NB4 (cell line): ENCODE measurements at regions not wholly inside any gene's neighbourhood (a gene's known extent, or its start where the extent isn't known, plus 50 kb on each side); places are given as distances from the start of the nearest gene placed in this dataset.

ENCODE experiments used
- DNase-seq: peaks from one replicate; pipeline ENCODE4 v3.0.0; 2010; ENCODE audit warnings: low read depth
- H3K4me3 ChIP-seq: one replicate; pipeline ENCODE4 v1.5.1; 2011; ENCODE audit warnings: mild to moderate bottlenecking, low read depth, low read length, moderate library complexity
- CTCF ChIP-seq: IDR thresholded peaks from one replicate; pipeline ENCODE4 v1.5.1; 2012; ENCODE audit warnings: low read depth, low read length
- MAX ChIP-seq: IDR thresholded peaks from 2 replicates; pipeline ENCODE4 v1.6.1; 2011; ENCODE audit warnings: low read depth, low read length
- MYC ChIP-seq: IDR thresholded peaks from 2 replicates; pipeline ENCODE4 v1.6.1; 2011; ENCODE audit warnings: low read depth, low read length
- POLR2A ChIP-seq: IDR thresholded peaks from 2 replicates; pipeline ENCODE4 v1.6.1; 2011; ENCODE audit warnings: mild to moderate bottlenecking; ENCODE audit not compliant: insufficient read length; ENCODE audit errors: extremely low read depth

- DNase-seq = no peak
- TF ChIP-seq MYC = no peak
- no peak for TF ChIP-seq MAX
- TF ChIP-seq CTCF = no peak
- TF ChIP-seq POLR2A = no peak
- no peak overlapping the region for H3K4me3 ChIP-seq
Observed at GRCh38 chr2:41957431-41957830, 90.4 kb upstream of the PKDCC start.

- TF ChIP-seq POLR2A = no peak
- H3K4me3 ChIP-seq = no peak overlapping the region
- no peak for DNase-seq
Observed at GRCh38 chr2:41958251-41958650, 89.6 kb upstream of the PKDCC start.

GRCh38 chr2:41958775-41959174 lies 89.0 kb upstream of the PKDCC start:
- no peak for DNase-seq
- TF ChIP-seq MAX (no peak), CTCF (no peak), MYC (no peak), POLR2A (no peak)
- H3K4me3 ChIP-seq = no peak overlapping the region

- TF ChIP-seq CTCF (no peak), POLR2A (no peak), MAX (no peak), MYC (no peak)
- DNase-seq = no peak
- no peak overlapping the region for H3K4me3 ChIP-seq
Observed at GRCh38 chr2:41959760-41960159, 88.1 kb upstream of the PKDCC start.

GRCh38 chr2:41962922-41963622 lies 84.7 kb upstream of the PKDCC start:
- no peak overlapping the region for H3K4me3 ChIP-seq
- TF ChIP-seq MAX (no peak), POLR2A (no peak), CTCF (no peak)
- no peak for DNase-seq

GRCh38 chr2:41963661-41964525 lies 83.9 kb upstream of the PKDCC start:
- H3K4me3 ChIP-seq = no peak overlapping the region
- no peak for DNase-seq

More at GRCh38 chr2:41963661-41964525, 83.9 kb upstream of the PKDCC start:
- TF ChIP-seq MAX (no peak), MYC (no peak)
